HG03139 (cell line): ENCODE measurements at regions not wholly inside any gene's neighbourhood (a gene's known extent, or its start where the extent isn't known, plus 50 kb on each side); places are given as distances from the start of the nearest gene placed in this dataset.

Experiments
- ATAC-seq: cut with Tn5 transposase; IDR thresholded peaks from one replicate; pipeline ENCODE4 v1.9.1; 2021; ENCODE audit not compliant: unreplicated experiment

GRCh38 chr10:42970451-42971250 lies 106.2 kb upstream of the RET start:
- no peak for ATAC-seq

- no peak for ATAC-seq
These were observed 105.6 kb upstream of the RET start for GRCh38 chr10:42971251-42971599.

GRCh38 chr10:42972946-42973345 lies 103.9 kb upstream of the RET start:
- no peak for ATAC-seq

GRCh38 chr10:42973411-42973810 lies 103.5 kb upstream of the RET start:
- no peak for ATAC-seq

- ATAC-seq: no peak
These were observed 102.8 kb upstream of the RET start for GRCh38 chr10:42973870-42974692.

- ATAC-seq: no peak
These were observed 102.2 kb upstream of the RET start for GRCh38 chr10:42974693-42975002.

- ATAC-seq: no peak
These were observed 101.8 kb upstream of the RET start for GRCh38 chr10:42975005-42975493.

- ATAC-seq: no peak
These were observed 101.1 kb upstream of the RET start for GRCh38 chr10:42975558-42976340.

- no peak for ATAC-seq
These were observed 100.4 kb upstream of the RET start for GRCh38 chr10:42976351-42977031.

- no peak for ATAC-seq
These were observed 99.8 kb upstream of the RET start for GRCh38 chr10:42977032-42977416.

- no peak for ATAC-seq
These were observed 97.7 kb upstream of the RET start for GRCh38 chr10:42979181-42979580.

GRCh38 chr10:42979721-42980467 lies 97.0 kb upstream of the RET start:
- no peak for ATAC-seq

- no peak for ATAC-seq
These were observed 96.1 kb upstream of the RET start for GRCh38 chr10:42980553-42981357.

- ATAC-seq: no peak
These were observed 95.3 kb upstream of the RET start for GRCh38 chr10:42981358-42982236.

GRCh38 chr10:42982891-42983506 lies 93.9 kb upstream of the RET start:
- ATAC-seq: no peak

- no peak for ATAC-seq
These were observed 93.3 kb upstream of the RET start for GRCh38 chr10:42983591-42983990.

- ATAC-seq: no peak
These were observed 92.7 kb upstream of the RET start for GRCh38 chr10:42984035-42984610.
